ENCODE measurements at regions not wholly inside any gene's neighbourhood (a gene's known extent, or its start where the extent isn't known, plus 50 kb on each side); places are given as distances from the start of the nearest gene placed in this dataset.

DNA sequence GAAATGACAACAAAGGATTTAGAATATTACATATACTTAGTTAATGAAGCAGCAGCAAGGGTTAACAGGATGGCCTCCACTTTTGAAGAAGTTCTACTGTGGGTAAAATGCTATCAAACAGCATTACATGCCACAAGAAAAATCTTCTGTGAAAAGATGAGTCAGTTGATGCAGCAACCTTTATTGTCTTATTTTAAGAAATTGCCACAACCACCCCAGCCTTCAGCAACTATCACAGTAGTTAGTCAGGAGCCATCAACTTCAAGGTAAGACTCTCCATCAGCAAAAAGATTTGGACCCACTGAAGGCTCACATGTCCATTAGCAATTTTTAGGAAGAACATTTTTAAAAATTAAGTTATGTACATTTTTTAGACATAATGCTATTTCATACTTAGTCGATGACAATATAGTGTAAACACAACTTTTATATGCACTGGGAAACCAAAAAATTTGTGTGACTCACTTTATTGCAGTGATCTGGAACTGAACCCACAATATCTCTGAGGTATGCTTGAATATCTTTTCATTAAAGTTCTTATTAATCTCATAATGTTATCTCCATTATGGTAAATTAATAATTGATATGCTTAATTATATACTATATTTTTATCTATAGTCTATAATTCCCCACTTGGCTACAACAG lies 81.2 kb downstream of the SPCS3 start:
- H3K27me3 ChIP-seq, result no peaks in the 10 kb centered on the region
- H3K27ac ChIP-seq, result no peak overlapping the region
- intact Hi-C loops (cut with DNase I), result no loop called here
- TF ChIP-seq POLR2A (IDR thresholded peaks at IDR 0.05), result no peak
- TF ChIP-seq, protein P1, sequence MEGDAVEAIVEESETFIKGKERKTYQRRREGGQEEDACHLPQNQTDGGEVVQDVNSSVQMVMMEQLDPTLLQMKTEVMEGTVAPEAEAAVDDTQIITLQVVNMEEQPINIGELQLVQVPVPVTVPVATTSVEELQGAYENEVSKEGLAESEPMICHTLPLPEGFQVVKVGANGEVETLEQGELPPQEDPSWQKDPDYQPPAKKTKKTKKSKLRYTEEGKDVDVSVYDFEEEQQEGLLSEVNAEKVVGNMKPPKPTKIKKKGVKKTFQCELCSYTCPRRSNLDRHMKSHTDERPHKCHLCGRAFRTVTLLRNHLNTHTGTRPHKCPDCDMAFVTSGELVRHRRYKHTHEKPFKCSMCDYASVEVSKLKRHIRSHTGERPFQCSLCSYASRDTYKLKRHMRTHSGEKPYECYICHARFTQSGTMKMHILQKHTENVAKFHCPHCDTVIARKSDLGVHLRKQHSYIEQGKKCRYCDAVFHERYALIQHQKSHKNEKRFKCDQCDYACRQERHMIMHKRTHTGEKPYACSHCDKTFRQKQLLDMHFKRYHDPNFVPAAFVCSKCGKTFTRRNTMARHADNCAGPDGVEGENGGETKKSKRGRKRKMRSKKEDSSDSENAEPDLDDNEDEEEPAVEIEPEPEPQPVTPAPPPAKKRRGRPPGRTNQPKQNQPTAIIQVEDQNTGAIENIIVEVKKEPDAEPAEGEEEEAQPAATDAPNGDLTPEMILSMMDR (IDR thresholded peaks at IDR 0.05), result no peak
- H3K4me3 ChIP-seq, result no peak overlapping the region
- DNase-seq (no peak), ATAC-seq (no peak)
- no peaks in the 10 kb centered on the region for H3K4me1 ChIP-seq
- 57% methylated on average over 1 of the region's 1 CpG for WGBS (ENCODE audit: insufficient coverage, low coverage, low lambda C conversion rate, missing lambda C conversion rate)
- no peaks in the 10 kb centered on the region for H3K36me3 ChIP-seq
- no peaks in the 10 kb centered on the region for H3K9me3 ChIP-seq

DNA sequence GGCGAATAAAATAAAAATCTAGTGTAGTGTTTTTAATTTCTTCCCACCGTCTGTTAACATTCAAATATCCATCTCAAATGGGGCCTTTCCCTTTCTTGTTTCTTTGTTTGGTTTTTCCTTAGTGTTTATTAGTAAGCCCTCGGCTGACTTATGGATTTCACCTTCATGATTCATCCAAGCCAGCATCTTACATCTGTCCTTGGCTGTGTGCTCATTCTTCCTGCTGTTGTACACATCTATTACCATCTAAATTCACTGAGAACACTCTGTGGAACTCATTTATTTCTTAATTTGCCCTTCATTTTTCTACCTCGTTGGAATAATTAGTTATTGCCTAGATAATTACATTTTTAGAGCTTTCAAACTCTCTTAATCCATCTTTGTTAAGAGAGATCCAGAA lies 84.9 kb downstream of the SPCS3 start:
- no peak overlapping the region for H3K4me3 ChIP-seq
- intact Hi-C loops (cut with DNase I), result no loop called here

DNA sequence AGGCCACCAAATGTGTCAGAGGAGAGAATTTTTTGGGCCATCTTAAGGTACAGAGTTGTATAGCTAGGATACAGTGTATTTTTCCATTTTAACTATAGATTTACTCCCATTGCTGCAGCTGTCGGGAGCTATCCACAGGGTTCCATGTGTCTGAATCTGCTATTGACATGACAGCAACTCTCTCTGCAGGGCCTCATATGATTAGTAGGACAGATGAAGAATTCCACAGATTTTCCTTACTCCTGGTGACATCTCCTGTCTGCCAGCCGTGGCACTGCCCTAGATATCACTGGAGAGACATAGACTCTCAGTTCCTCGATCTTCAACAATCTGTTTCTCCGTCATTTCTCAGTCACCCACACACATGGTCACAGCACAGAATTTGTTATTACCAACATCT lies 86.5 kb downstream of the SPCS3 start:
- Histone ChIP-seq H3K4me3 (no peak overlapping the region), H3K36me3 (no peaks in the 10 kb centered on the region), H3K4me1 (no peaks in the 10 kb centered on the region), H3K9me3 (no peaks in the 10 kb centered on the region), H3K27ac (no peak overlapping the region), H3K27me3 (no peaks in the 10 kb centered on the region)
- ATAC-seq (no peak), DNase-seq (no peak)
- TF ChIP-seq, protein P1 (IDR thresholded peaks at IDR 0.05), result no peak
- TF ChIP-seq POLR2A (IDR thresholded peaks at IDR 0.05), result no peak
- intact Hi-C loops (cut with DNase I), result no loop called here
- 71% methylated on average over 4 of the region's 4 CpGs for WGBS (ENCODE audit: insufficient coverage, low coverage, low lambda C conversion rate, missing lambda C conversion rate)

More for the DNA sequence above, 84.9 kb downstream of the SPCS3 start:
- DNase-seq (no peak), ATAC-seq (no peak)
- WGBS (ENCODE audit: insufficient coverage, low coverage, low lambda C conversion rate, missing lambda C conversion rate), result 58% methylated on average over 4 of the region's 4 CpGs
- TF ChIP-seq, protein P1 (IDR thresholded peaks at IDR 0.05), result no peak
- TF ChIP-seq POLR2A (IDR thresholded peaks at IDR 0.05), result no peak
- Histone ChIP-seq H3K27me3 (no peaks in the 10 kb centered on the region), H3K9me3 (no peaks in the 10 kb centered on the region), H3K4me1 (no peaks in the 10 kb centered on the region), H3K36me3 (no peaks in the 10 kb centered on the region), H3K27ac (no peak overlapping the region)

DNA sequence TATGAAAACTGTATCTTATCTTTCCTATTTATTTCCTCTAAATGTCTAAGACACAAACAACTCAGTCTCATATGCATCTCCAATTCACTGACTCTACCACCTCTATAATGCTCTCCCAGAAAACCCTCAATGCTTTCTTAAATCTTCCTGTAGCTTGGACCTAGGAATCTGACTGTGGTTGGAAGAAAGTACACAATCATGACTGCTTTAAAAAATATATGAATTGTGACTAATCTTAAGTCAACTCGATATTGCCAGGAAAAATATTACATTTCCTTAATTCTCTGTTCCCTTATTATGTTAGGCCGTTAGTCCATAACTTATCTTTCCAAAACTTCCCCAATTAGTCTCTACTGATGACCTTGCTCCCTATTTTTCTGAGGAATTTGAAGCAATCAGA lies 87.0 kb downstream of the SPCS3 start:
- no peak for DNase-seq
- no peak overlapping the region for H3K27ac ChIP-seq
- H3K4me1 ChIP-seq, result no peaks in the 10 kb centered on the region
- intact Hi-C loops (cut with DNase I), result no loop called here
- no peaks in the 10 kb centered on the region for H3K36me3 ChIP-seq
- 28% methylated on average over 2 of the region's 2 CpGs for WGBS (ENCODE audit: insufficient coverage, low coverage, low lambda C conversion rate, missing lambda C conversion rate)
- H3K9me3 ChIP-seq, result no peaks in the 10 kb centered on the region
- TF ChIP-seq POLR2A (IDR thresholded peaks at IDR 0.05), result no peak
- TF ChIP-seq, protein P1 (IDR thresholded peaks at IDR 0.05), result no peak
- no peak overlapping the region for H3K4me3 ChIP-seq
- ATAC-seq, result no peak
- H3K27me3 ChIP-seq, result no peaks in the 10 kb centered on the region

DNA sequence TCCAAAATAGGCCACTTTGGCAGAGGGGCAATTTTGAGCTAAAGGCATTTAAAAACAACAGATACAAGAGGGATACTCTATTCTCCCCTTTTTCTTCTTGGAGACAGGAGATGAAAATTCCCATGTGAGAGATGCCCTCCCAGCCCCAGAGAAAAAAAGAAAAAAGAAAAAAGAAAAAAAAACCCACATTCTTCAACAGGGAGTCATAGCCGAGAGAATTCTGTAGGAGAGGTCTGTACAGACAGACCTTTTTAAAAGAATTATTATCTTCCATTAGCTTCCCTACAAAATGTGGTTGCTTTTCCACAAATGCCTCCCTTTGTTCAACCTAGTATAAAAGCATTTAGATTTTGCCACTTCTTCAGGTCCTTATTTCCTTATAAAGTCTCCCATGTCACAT lies 89.9 kb downstream of the SPCS3 start:
- no peaks in the 10 kb centered on the region for H3K9me3 ChIP-seq
- 80% methylated on average over 1 of the region's 1 CpG for WGBS (ENCODE audit: insufficient coverage, low coverage, low lambda C conversion rate, missing lambda C conversion rate)

More for the DNA sequence above, 89.9 kb downstream of the SPCS3 start:
- no peaks in the 10 kb centered on the region for H3K4me1 ChIP-seq
- ATAC-seq (no peak), DNase-seq (no peak)
- no peak overlapping the region for H3K27ac ChIP-seq
- H3K4me3 ChIP-seq, result no peak overlapping the region
- no peaks in the 10 kb centered on the region for H3K27me3 ChIP-seq
- no peaks in the 10 kb centered on the region for H3K36me3 ChIP-seq
- intact Hi-C loops (cut with DNase I), result no loop called here
- TF ChIP-seq, protein P1 (IDR thresholded peaks at IDR 0.05), result no peak
- no peak for TF ChIP-seq POLR2A (IDR thresholded peaks at IDR 0.05)
